ENCODE measurements at regions not wholly inside any gene's neighbourhood (a gene's known extent, or its start where the extent isn't known, plus 50 kb on each side); places are given as distances from the start of the nearest gene placed in this dataset.

- DNase-seq, result no peak
These were observed 352.5 kb upstream of the C9orf72 start for GRCh38 chr9:27925815-27926214.

DNA sequence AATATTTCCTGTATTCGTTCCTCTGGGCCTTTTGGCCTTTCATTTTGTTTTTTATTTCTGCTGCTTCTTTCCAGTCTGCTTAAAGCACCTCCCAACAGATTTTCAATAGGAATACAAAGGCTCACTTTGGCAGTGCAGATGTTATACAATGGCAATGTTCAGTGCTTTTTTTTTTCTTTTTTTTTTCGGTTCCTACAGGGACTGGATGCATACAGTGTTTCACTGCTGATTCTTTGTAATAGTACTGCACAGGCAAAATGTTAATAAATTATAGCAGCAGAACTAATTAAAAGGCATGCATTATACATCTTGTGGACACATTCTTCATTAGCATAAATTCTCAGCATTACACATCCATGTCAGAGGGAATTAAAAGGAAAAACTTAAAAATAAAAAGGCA, 356.6 kb upstream of the C9orf72 start:
- no peak for DNase-seq

GRCh38 chr9:27933210-27934025, 360.1 kb upstream of the C9orf72 start:
- DNase-seq, result no peak

- no peak for DNase-seq
These were observed 361.2 kb upstream of the C9orf72 start for GRCh38 chr9:27934471-27934870.

DNA sequence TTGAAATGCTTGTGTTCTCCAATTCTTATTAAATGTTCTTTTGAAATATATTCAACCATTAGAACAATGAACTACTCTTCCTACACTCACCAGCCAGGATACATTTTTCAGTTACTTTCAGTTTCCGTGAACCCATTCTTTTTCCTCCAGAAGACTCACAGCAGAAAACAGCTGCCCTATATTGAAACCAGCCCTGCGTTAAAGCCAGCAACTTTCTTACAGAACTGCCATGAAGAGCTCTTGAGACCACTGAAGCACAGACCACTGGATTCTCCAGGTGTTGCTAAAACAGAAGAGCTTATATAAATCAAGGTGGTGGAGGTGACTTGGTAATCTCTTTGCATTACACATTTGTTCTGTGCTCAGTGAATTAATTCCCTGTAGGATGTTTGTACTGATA, 365.9 kb upstream of the C9orf72 start:
- DNase-seq, result no peak

GRCh38 chr9:27940535-27940934, 367.3 kb upstream of the C9orf72 start:
- no peak for DNase-seq

DNA sequence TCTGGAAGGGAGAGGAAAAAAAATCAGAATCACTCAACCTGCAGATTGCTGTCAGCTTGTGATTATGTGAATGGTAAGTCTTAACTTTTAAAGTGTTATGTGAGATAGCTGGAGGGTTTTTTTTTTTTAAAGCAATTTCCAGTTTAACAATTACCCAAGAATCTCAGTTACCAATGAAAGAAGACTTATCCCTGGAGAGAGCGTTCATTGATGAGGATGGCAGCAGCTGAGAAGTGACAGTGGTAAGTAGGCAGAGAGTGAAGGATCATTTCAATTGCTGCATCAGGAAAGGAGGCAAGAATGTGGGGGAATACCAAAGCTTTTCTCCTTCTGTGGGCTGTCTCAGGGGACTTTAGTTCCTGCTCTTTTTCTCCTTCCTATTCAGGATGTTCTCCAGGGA, 370.2 kb upstream of the C9orf72 start:
- DNase-seq, result no peak

DNA sequence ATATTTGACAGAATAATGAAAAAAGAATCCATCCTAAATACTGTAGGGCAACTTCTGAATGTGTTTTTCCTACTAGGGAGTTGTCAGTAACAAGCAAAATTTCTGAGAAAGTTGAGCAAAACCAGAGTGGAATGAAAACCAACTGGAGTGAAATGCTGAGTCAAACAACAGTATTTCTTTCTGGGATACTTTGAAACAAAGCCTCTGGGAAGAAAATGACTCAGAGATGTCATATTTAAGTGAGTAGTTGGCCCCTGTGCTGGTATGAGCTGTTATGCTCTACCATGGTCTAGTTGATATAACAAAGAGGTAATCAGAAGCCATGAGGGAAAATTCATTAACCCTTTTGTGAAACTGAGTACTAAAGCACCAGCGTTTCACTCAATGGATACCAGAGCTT, 372.1 kb upstream of the C9orf72 start:
- no peak for DNase-seq

- no peak for DNase-seq
These were observed 377.1 kb upstream of the C9orf72 start for GRCh38 chr9:27950382-27950781.

- no peak for DNase-seq
These were observed 381.6 kb upstream of the C9orf72 start for GRCh38 chr9:27954858-27955257.

- no peak for DNase-seq
These were observed 390.6 kb upstream of the C9orf72 start for GRCh38 chr9:27963836-27964235.

- DNase-seq, result no peak
These were observed 393.9 kb upstream of the C9orf72 start for GRCh38 chr9:27967210-27967609.

- DNase-seq, result no peak
These were observed 404.6 kb upstream of the C9orf72 start for GRCh38 chr9:27977931-27978330.

DNA sequence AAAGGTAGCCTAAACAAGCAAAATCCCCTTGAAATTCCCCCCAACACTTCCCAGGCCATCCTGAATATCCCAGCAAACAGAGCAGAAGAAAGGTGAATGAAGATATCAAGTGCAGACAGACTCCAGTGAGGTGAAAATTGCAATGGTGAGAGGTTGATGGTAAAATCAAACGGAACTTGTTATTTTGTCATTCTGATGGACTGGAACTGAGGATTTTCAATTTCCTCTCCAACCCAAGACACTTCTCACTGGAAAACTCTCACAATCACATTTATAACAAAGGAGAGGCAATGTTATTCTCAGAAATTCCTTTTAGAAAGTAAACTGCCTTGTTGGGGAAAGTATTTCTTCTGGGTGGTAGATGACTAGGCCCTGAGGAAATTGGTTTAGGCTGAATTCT, 412.4 kb upstream of the C9orf72 start:
- DNase-seq, result no peak

- DNase-seq, result no peak
These were observed 417.2 kb upstream of the C9orf72 start for GRCh38 chr9:27990524-27990923.

DNA sequence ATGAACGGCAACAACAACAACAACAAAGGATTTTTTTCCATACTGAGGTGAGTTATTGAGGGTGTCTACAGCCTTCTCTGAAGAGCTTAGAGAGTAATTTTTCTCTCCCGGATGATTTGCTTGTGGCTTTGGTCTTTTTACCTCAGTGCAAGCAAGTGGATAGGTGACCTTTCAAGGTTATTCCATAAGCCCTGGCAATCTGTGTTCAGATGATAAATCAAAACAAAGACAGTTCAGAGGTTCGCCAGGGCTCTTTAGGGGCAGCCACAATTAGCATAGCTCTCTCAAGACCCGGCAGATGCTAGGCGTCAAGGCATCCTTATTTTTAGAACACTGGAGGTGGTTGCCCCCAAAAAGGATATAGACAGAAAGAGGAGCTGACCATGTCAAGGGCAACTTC, 417.9 kb upstream of the C9orf72 start:
- no peak for DNase-seq

DNA sequence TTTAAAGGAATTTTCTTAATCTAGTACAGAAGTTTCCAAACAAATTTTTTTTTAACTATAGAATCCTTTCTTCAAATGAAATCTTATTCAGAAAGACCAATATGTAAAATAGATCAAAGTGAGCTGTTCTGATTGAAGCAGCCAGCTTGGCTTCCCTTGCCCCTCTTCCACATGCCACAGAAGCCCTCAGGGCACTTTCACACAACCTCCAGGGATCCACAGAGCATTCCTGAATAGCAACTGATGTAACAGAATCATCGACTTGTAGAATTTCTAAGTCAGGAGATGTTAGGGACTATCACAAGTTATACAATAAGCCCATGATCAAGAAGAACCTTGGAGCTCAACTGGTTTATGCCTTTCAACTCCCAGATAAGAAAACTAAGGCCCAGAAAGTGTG, 427.8 kb upstream of the C9orf72 start:
- no peak for DNase-seq

DNA sequence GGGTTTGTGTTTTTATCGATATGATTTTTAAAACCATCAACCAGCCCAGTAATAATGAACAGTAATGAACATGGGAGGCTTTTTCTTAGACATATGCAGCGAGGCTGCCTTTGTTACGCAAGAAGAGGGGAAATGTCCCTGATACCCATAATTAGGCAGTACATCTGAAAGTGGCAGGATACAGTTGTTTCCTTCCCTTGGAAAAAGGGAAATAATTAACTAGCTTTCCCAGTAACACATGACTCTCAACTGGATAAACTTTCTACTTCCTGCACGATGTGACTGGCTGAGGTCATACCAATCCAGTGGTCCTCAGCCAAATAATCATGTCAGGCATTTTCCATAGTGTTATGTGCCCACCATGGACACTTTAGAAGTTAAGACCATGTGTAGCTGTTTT, 431.6 kb upstream of the C9orf72 start:
- no peak for DNase-seq

- no peak for DNase-seq
These were observed 432.5 kb upstream of the C9orf72 start for GRCh38 chr9:28005779-28006178.

- DNase-seq, result no peak
These were observed 434.0 kb upstream of the C9orf72 start for GRCh38 chr9:28007097-28007817.

DNA sequence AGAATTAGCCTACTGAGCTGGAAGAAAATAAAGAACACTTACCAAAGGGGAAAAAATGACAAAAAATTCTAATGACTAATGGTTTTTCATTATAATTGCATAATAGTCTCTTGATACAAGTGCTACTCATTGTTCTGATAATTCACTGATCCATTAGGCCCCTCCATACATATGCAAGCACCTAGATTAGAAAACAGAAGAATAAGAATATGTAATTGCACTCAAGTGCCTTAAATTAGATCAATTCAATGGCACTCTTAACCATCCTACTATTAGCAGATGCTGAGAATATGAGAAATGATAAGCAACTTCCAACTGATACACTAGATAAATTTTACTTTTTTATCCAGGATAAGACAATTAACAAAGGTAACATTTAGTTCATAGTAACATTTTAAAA, 440.9 kb upstream of the C9orf72 start:
- DNase-seq, result no peak

GRCh38 chr9:28024676-28025075, 451.4 kb upstream of the C9orf72 start:
- DNase-seq, result peak; percentile 79 to 88

GRCh38 chr9:28025186-28025585, 451.9 kb upstream of the C9orf72 start:
- DNase-seq, result peak in 1 of 2 experiments; percentile 54

DNA sequence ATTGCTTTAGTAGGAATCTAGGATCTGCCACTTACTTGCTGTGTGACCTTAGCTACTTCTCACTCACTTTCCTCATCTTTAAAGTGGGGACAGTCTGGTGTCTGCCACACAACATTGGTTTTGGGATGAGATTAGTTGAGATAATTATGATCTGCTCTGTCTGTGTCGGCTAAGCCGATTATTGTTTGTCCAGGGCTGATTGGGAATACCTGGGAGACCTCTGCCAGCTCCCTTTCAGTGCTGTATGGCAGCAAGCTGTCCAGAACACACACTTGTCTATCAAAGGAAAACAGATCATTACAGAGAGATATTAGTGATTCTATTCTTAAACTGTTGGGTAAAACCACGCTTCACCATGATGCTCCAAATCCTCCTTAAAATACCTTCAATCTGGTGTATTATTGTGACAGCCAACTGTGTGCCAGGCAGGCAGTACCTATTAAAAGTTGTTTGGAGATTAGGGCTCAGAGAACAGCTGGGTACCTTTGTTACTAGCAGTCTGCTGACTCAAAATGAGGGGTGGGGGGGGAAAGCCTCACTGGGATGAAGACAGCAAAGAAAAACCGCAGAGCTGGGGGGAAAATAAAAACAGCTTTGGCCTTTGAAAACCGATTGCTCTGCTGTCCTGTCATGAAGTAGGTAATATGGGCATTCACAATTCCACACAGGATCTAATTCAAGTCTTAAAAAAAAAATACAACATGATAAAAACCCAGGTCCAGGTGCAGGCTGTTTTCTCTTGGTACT, 458.4 kb upstream of the C9orf72 start:
- DNase-seq, result no peak
